COR-L47 (cell line): ENCODE measurements at regions not wholly inside any gene's neighbourhood (a gene's known extent, or its start where the extent isn't known, plus 50 kb on each side); places are given as distances from the start of the nearest gene placed in this dataset.
A peak's percentile ranks its signal among the peaks of the same experiment; 100 is the strongest.

Experiments used
- DNase-seq: peaks from one replicate; lab custom pipeline; 2025; lab: John Stamatoyannopoulos, UW

DNA sequence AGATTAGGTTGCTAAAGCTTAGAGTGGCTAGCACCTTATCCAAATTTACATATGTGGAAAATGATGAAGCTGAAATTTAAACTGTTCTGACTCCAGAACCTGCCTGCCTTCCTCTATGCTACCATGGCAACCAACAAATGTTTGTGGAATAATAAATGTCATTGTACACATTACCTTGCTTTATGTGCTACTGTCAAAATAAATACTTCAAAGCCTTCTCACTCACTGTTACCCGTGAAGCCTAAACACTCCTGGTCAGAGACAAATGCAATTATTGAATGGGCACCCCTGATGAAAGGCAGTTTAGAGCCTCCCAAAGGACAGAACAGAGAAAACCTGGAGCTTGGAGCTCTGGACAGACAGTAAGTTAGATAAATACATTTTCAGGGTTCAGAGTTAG lies 158.6 kb downstream of the FAM114A2 start:
- DNase-seq, result peak; percentile 37

GRCh38 chr5:153879596-153879995 lies 159.1 kb downstream of the FAM114A2 start:
- DNase-seq, result peak; percentile 24

GRCh38 chr5:153866176-153866575 lies 172.5 kb downstream of the FAM114A2 start:
- no peak for DNase-seq

DNA sequence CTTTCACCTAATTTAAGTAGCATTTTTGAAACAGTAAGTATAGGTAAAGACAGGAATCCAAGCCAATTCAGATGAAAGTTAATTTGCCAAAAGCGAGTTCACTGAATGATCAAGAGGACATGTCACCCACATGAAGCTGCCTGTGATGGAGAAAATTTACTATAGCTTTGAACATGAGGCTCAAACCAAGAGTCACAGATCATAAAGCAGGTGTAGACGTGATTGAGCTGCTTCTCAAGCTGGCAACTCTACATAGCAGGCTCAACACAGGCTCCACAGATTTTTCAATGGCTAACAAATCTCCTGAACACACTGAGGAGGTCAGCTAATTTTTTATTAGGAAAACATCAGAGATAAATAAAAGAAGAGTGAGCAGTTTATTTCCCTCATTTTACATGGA lies 173.7 kb downstream of the FAM114A2 start:
- DNase-seq, result no peak

- DNase-seq, result no peak
Observed at GRCh38 chr5:153863951-153864350, 174.8 kb downstream of the FAM114A2 start.
